Stimulated activated effector memory CD8-positive, alpha-beta T cell treated with anti-CD3 and anti-CD28 coated beads, Interleukin-12 subunit alpha, Interleukin-12 subunit beta, amount 100 ng/mL, for 72 hours (primary cell): ENCODE measurements at regions not wholly inside any gene's neighbourhood (a gene's known extent, or its start where the extent isn't known, plus 50 kb on each side); places are given as distances from the start of the nearest gene placed in this dataset.
A peak's percentile ranks its signal among the peaks of the same experiment; 100 is the strongest.
"Not testable (repeated sequence)": the region's sequence is repeated elsewhere in the genome, so short reads cannot be mapped to it uniquely, and the experiment has no call there.

ENCODE experiments used
- ATAC-seq: fragments of 150-1000 bp; cut with Tn5 transposase; 2 replicates; pipeline ENCODE4 v1.10.0; 2021
- DNase-seq, 2 donors: peaks; one replicate each; pipeline ENCODE4 v3.0.0; 2021 to 2022; ENCODE audit warnings: low spot score in 2 of 2
- H3K27ac Mint-ChIP-seq: one replicate; pipeline ENCODE4 v1.8.0; 2022; ENCODE audit warnings: mild to moderate bottlenecking, mixed read lengths
- H3K36me3 Mint-ChIP-seq: one replicate; pipeline ENCODE4 v1.8.0; 2022; ENCODE audit warnings: mild to moderate bottlenecking, mixed read lengths
- H3K4me1 Mint-ChIP-seq: one replicate; pipeline ENCODE4 v1.8.0; 2022; ENCODE audit warnings: mixed read lengths
- H3K4me3 Mint-ChIP-seq: one replicate; pipeline ENCODE4 v1.8.0; 2022; ENCODE audit warnings: mild to moderate bottlenecking, mixed read lengths
- H3K9me3 Mint-ChIP-seq: one replicate; pipeline ENCODE4 v1.8.0; 2022; ENCODE audit warnings: mixed read lengths

DNA sequence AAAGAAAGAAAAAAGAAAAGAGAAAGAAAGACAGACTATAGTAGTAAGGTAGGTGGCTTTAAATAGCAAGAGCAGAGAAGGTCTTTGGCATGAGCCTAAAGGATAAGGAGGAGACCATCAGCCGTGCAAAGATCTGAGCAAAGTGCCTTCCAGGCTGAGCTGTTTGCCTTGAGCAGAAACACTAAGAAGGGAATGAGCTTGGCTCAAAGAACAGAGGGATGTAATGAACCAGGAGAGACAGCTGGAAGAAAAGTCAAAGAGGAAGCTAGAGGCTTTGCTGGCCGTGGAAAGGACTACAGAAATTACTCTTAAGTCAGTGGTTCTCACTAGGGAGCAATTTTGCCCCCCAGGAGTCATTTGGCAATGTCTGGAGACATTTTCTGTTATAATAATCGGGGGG is 228.6 kb downstream of the FGFR2 start:
- no peaks in the 10 kb centered on the region for H3K4me1 Mint-ChIP-seq
- no peak overlapping the region for H3K27ac Mint-ChIP-seq
- H3K36me3 Mint-ChIP-seq, result no peaks in the 10 kb centered on the region
- H3K4me3 Mint-ChIP-seq, result no peak overlapping the region
- DNase-seq (no peak), ATAC-seq (no peak)
- H3K9me3 Mint-ChIP-seq, result no peaks in the 10 kb centered on the region

DNA sequence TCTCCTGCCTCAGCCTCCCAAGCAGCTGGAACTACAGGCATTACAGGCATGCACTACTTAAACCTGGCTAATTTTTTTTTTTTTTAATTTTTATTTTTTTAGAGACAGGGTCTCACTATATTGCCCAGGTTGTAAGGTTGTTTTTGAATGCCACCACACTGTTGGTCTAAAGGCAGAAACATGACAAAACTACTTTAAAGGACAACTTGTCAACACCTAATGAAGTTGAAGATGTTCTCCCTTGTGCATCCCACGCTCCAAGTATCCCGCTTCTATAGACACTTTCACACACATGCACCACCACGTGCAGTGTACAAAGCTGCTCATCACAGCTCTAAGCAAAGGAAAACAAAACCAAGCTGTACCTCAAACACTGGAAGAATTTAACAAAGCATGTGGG is 226.4 kb downstream of the FGFR2 start:
- Mint-ChIP-seq H3K9me3 (no peaks in the 10 kb centered on the region), H3K27ac (no peak overlapping the region), H3K36me3 (no peaks in the 10 kb centered on the region), H3K4me3 (no peak overlapping the region), H3K4me1 (no peaks in the 10 kb centered on the region)
- no peak for ATAC-seq
- no peak for DNase-seq

DNA sequence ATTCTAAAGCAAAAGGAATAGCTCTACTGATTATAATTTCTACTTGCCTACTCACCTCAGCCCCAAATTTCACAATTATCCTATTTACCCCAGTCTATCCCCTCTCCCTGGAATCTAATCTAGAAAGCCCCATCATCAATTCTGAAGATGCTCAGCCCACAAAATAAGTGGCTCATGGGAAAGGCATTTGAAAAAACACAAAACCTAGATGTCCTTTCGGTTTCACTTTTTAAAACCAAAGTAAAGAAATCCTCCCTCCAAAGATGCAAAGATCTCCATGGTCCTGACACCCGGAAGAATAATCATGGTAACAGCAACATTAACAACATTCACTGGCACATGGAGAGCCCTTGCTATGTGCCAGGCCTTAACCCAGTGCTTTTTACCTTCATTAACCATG is 224.8 kb downstream of the FGFR2 start:
- no peaks in the 10 kb centered on the region for H3K4me1 Mint-ChIP-seq
- no peak overlapping the region for H3K4me3 Mint-ChIP-seq
- no peaks in the 10 kb centered on the region for H3K36me3 Mint-ChIP-seq
- no peak overlapping the region for H3K27ac Mint-ChIP-seq
- no peak for ATAC-seq
- DNase-seq, result no peak
- H3K9me3 Mint-ChIP-seq, result no peaks in the 10 kb centered on the region

DNA sequence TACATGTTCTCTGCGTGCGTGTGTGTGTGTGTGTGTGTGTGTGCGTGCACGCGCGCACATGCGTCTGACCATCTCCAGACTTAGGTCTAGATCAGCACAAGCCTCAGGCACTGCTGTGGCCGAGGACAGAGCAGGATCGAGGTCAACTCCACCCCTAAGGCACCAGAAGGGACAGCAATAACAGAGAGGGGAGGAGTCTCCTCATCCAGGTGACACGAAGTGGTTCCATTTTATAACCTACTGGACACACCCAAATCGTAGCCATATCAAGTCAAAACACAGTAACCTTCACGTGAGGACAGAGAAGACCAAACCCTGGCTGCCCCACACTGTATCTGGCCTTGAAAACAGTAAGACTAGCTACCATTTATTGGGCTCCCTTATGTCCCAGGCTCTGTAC is 224.1 kb downstream of the FGFR2 start:
- Mint-ChIP-seq H3K4me1 (no peaks in the 10 kb centered on the region), H3K4me3 (no peak overlapping the region), H3K36me3 (no peaks in the 10 kb centered on the region), H3K27ac (no peak overlapping the region), H3K9me3 (no peaks in the 10 kb centered on the region)
- ATAC-seq, result no peak
- DNase-seq, result no peak

DNA sequence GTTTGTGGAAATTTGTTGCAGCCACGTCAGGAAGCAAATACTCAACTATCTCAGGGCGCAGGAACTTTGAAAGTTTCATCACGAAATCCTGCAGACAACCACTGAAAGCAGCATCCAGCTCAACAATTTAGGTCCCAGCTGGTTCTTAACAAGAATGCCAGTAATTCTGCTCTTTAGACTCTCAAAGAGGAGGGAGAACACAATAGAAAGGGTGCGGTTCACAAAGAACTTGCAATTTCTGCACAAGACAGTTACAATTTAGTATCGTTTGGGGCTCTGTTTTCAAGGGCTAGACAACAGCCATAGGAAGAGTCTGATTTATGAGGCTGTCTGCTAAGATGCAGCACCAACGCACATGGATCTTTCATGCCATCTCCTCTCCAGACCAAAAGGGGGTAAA is 223.1 kb downstream of the FGFR2 start:
- H3K9me3 Mint-ChIP-seq, result no peaks in the 10 kb centered on the region
- H3K4me3 Mint-ChIP-seq, result no peak overlapping the region
- H3K4me1 Mint-ChIP-seq, result no peaks in the 10 kb centered on the region
- ATAC-seq (no peak), DNase-seq (no peak)
- H3K27ac Mint-ChIP-seq, result no peak overlapping the region
- no peaks in the 10 kb centered on the region for H3K36me3 Mint-ChIP-seq

DNA sequence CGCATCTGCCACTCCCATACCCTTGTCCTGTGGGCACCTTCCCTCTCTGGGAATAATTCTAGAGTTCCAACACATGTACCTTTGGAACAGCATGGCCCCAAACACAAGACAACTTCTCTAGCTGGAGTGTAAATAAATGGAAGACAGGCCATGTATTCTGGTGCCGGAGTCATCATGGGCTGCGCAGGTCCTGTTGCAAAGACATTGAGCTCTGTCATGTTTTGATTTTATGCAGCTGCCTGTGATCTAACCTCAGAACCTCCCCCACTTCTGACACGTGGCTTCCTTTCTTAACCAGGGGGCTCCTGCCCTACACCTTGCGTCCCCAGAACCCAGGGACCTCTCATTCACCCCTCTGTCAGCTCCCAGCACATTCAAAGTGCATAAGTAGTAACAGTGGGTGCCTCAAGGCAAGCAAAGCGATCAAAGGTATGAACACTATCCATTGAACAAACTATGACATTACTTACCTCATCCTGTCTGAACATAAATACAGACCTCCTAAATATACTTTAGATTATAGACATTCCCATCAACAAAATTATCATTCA is 219.9 kb downstream of the FGFR2 start:
- H3K36me3 Mint-ChIP-seq, result no peaks in the 10 kb centered on the region
- ATAC-seq (no peak), DNase-seq (no peak)
- no peak overlapping the region for H3K27ac Mint-ChIP-seq
- H3K4me3 Mint-ChIP-seq, result no peak overlapping the region
- no peaks in the 10 kb centered on the region for H3K4me1 Mint-ChIP-seq
- peaks cover 3% of the 10 kb centered on the region for H3K9me3 Mint-ChIP-seq

DNA sequence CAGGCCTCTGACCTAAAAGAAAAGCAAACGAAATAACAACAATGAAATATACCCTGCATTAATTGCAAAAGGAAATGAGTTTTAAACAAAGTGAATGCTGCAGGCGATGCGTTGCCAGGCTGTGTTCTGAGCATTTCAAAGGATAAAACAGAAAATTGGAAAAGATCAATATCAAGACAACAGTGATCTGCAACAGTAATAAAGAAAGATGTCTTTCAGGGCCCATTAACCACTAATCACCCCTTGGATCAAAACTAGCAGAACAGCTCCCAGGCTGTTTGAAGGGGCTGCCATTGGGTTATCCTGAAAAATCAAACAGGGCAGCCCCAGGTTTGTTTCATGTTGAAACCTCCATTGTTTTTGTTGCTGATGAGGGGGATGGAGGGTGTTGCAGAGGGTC is 219.2 kb downstream of the FGFR2 start:
- no peak overlapping the region for H3K4me3 Mint-ChIP-seq
- peaks cover 3% of the 10 kb centered on the region for H3K9me3 Mint-ChIP-seq
- DNase-seq (no peak), ATAC-seq (no peak)
- no peak overlapping the region for H3K27ac Mint-ChIP-seq
- no peaks in the 10 kb centered on the region for H3K36me3 Mint-ChIP-seq
- H3K4me1 Mint-ChIP-seq, result no peaks in the 10 kb centered on the region

DNA sequence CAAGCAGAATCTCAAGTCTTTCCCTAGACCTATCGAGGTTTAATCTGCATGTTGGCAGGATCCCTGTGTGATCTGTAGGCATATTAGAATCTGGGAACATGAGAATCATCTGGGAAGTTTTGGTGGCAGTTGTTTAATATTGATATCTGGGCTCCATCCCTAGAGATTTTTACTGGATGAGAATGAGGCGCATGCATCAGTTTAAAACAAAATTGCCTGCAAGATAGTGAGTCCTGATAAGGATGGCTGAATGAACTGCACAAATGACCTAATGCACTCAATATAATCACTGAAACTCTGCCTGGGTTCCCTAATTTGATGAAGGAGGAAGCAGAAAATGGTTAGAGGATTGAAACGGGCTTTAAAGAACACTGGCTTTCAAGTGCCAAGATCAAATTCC is 218.0 kb downstream of the FGFR2 start:
- DNase-seq (no peak), ATAC-seq (no peak)
- Mint-ChIP-seq H3K4me1 (no peaks in the 10 kb centered on the region), H3K36me3 (no peaks in the 10 kb centered on the region), H3K4me3 (no peak overlapping the region), H3K9me3 (peaks cover 3% of the 10 kb centered on the region), H3K27ac (no peak overlapping the region)

DNA sequence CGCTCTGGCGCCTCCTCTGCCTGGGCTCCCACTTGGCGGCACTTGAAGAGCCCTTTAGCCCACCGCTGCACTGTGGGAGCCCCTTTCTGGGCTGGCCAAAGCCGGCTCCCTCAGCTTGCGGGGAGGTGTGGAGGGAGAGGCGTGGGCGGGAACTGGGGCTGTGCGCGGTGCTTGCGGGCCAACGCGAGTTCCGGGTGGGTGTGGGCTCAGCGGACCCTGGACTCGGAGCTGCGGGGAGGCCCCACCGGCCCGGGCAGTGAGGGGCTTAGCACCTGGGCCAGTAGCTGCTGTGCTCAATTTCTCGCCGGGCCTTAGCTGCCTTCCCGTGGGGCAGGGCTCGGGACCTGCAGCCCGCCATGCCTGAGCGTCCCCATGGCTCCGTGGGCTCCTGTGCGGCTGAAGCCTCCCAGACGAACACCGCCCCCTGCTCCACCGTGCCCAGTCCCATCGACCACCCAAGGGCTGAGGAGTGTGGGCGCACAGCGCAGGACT is 216.2 kb downstream of the FGFR2 start:
- not testable (repeated sequence) for H3K36me3 Mint-ChIP-seq, H3K4me1 Mint-ChIP-seq, H3K27ac Mint-ChIP-seq, H3K9me3 Mint-ChIP-seq, H3K4me3 Mint-ChIP-seq, DNase-seq, ATAC-seq

DNA sequence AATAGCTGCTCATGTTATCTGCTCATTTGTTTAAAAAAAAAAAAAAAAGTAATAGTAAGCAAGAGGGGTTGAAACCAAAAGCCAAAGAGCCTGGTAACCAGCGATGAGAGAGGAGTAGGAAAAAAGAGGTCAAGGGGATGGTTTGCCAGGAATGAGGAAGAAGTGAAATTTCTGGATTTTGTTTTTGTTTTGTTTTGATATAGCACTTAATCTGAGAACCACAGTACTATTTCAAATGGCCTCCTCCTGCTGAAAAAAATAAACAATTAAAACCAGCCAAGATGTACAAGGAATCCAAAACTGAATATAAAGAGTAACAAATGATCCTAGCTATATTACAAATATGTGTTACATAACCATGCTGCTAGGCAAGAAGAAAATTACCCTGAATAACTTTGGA is 213.1 kb downstream of the FGFR2 start:
- no peak overlapping the region for H3K27ac Mint-ChIP-seq
- ATAC-seq (no peak), DNase-seq (no peak)
- H3K9me3 Mint-ChIP-seq, result peaks cover 3% of the 10 kb centered on the region
- no peaks in the 10 kb centered on the region for H3K36me3 Mint-ChIP-seq
- no peaks in the 10 kb centered on the region for H3K4me1 Mint-ChIP-seq
- H3K4me3 Mint-ChIP-seq, result no peak overlapping the region

DNA sequence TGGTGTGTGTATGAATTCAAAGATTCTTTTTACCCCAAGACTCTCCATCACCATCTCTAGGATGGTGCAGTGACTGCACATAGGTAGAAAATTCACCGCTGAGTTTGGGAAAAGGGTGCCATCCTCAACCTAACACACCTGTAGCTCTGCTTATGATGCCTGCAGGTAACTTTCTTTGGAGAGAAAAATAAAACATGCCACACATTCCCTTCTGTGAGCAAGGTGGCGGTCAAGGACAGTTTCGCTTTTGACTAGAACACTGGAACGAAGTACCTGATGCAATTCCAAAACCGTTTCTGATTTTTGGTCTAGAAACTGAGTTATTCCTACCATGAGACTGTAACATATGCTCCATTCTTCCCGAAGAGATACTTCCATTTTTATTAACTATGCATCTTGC is 205.6 kb downstream of the FGFR2 start:
- Mint-ChIP-seq H3K9me3 (peaks cover 7% of the 10 kb centered on the region), H3K36me3 (no peaks in the 10 kb centered on the region), H3K27ac (no peak overlapping the region), H3K4me3 (no peak overlapping the region), H3K4me1 (no peaks in the 10 kb centered on the region)
- DNase-seq, result no peak
- no peak for ATAC-seq

DNA sequence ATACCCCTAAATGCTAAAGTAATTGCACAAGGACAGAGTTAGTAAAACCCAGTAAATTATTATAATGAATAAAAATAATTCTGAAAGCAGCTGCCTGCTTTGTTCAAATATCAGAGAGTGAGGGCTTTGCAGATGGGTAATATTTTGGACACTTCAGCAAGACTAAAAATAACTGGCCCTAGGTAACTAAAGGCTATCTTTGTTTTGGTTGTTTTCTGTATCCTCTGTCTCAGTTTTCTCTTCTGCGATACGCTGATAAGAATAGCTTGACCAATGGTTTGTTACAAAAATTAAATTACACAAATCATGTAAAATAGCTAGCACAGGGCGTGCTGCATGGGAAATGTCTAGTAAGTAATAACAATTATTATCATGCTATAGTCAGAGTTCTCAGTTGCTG is 204.7 kb downstream of the FGFR2 start:
- Mint-ChIP-seq H3K27ac (no peak overlapping the region), H3K36me3 (no peaks in the 10 kb centered on the region), H3K4me1 (no peaks in the 10 kb centered on the region), H3K9me3 (peaks cover 7% of the 10 kb centered on the region), H3K4me3 (no peak overlapping the region)
- no peak for ATAC-seq
- no peak for DNase-seq

DNA sequence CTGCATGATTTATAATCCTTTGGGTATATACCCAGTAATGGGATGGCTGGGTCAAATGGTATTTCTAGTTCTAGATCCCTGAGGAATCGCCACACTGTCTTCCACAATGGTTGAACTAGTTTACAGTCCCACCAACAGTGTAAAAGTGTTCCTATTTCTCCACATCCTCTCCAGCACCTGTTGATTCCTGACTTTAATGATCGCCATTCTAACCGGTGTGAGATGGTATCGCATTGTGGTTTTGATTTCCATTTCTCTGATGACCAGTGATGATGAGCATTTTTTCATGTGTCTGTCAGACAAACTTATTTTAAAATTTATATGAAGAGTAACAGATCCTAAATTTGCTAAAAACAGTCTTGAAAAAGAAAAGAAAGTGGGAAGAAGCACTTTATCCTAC is 197.7 kb downstream of the FGFR2 start:
- not testable (repeated sequence) for H3K4me3 Mint-ChIP-seq, H3K9me3 Mint-ChIP-seq, H3K27ac Mint-ChIP-seq, DNase-seq, H3K4me1 Mint-ChIP-seq, H3K36me3 Mint-ChIP-seq, ATAC-seq

DNA sequence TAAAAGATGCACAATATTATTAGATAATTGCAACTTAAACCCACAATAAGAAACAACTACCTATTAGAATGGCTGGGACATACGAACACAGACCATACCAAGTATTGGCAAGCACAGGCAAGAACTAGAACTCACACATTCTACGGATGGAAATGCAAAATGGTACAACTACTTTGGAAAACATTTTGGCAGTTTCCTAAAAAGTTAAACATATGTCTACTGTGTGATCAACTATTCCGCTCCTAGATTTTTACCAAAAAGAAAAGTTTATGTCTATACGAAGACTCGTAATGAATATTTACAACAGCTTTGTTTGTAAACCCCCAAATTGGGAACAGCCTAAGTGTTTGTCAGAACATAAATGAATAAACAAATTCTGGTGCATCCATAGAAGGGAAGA is 194.7 kb downstream of the FGFR2 start:
- no peak overlapping the region for H3K4me3 Mint-ChIP-seq
- ATAC-seq (no peak), DNase-seq (no peak)
- no peaks in the 10 kb centered on the region for H3K4me1 Mint-ChIP-seq
- no peaks in the 10 kb centered on the region for H3K9me3 Mint-ChIP-seq
- no peaks in the 10 kb centered on the region for H3K36me3 Mint-ChIP-seq
- no peak overlapping the region for H3K27ac Mint-ChIP-seq

DNA sequence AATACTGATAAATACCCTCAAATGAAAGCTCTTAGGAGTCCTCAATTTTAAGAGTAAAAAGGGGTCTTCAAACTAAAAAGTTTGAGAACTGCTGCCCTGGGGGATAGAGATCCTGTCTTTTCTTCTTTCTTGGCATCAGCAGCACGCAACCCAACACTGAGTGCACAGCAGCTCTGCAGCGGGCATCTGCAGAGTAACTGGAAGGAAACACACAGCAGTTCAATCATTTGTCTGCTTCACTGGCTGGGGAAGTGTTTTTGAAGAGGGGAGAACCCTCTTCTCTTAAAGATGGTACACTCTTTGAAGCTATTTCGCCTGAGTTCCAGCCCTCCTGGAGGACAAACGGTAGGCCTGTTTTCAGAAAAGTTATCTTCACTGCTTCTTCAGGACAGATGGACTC is 193.6 kb downstream of the FGFR2 start:
- ATAC-seq (no peak), DNase-seq (no peak)
- Mint-ChIP-seq H3K36me3 (no peaks in the 10 kb centered on the region), H3K4me1 (no peaks in the 10 kb centered on the region), H3K4me3 (no peak overlapping the region), H3K27ac (no peak overlapping the region), H3K9me3 (no peaks in the 10 kb centered on the region)

DNA sequence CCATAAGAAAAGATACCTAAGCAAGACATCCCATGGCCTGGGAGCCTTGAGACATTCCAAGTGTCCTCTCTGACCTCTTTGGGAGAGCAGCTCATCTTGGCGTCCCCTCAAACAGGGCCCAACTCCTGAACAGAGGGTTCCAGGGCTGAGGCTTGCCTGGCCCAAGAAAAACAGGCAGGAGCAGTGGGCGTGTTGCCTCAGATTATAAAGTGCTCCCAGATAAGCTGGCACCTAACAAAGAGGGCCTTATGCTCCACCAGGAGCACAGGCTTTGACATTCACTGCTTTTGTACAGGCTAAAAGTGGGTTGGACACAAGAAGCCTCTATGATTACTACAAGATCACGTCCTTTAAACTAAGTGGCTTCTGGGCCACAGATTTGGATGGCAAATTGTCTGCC is 193.1 kb downstream of the FGFR2 start:
- ATAC-seq (no peak), DNase-seq (no peak)
- no peak overlapping the region for H3K27ac Mint-ChIP-seq
- H3K4me3 Mint-ChIP-seq, result no peak overlapping the region
- no peaks in the 10 kb centered on the region for H3K9me3 Mint-ChIP-seq
- no peaks in the 10 kb centered on the region for H3K36me3 Mint-ChIP-seq
- no peaks in the 10 kb centered on the region for H3K4me1 Mint-ChIP-seq

DNA sequence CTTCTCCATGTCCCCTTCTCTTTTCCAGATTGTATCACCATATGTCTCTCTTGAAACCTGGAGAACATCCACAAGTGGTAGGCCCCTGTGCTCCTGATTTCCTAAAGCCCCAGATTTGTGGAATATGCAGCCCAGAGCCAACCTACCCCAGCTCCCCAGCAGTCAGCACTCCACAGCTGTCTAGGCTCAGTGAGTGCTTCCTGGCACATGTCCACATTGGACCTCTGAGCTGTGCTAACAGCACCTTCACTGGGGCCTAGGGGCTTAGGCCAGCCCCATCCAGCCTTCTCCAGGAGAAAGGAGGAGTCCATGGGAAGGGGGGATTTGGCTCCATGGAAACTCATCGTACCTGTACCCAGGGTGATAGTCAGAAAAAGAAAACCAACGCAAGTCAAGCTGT is 192.7 kb downstream of the FGFR2 start:
- no peak overlapping the region for H3K4me3 Mint-ChIP-seq
- H3K27ac Mint-ChIP-seq, result no peak overlapping the region
- no peaks in the 10 kb centered on the region for H3K36me3 Mint-ChIP-seq
- DNase-seq (no peak), ATAC-seq (peak; percentile 16)
- H3K9me3 Mint-ChIP-seq, result no peaks in the 10 kb centered on the region
- H3K4me1 Mint-ChIP-seq, result no peaks in the 10 kb centered on the region
